Cardiac fibroblast (primary cell): ENCODE measurements at regions not wholly inside any gene's neighbourhood (a gene's known extent, or its start where the extent isn't known, plus 50 kb on each side); places are given as distances from the start of the nearest gene placed in this dataset.
"Not testable (repeated sequence)": the region's sequence is repeated elsewhere in the genome, so short reads cannot be mapped to it uniquely, and the experiment has no call there.

Source experiments
- DNase-seq, 2 donors: peaks; one replicate each; pipeline versions ENCODE4 v3.0.0 to v3.0.0-alpha.2; 2010; ENCODE audit warnings: low read depth in 2 of 2
- H3K4me3 ChIP-seq, 2 donors: replicated peaks in 1 of 2; 1 replicate in 1 of 2; 2 replicates in 1 of 2; pipeline ENCODE4 v1.5.1; 2011; ENCODE audit warnings: low read depth in 2 of 2, low read length in 2 of 2, mild to moderate bottlenecking in 2 of 2, moderate library complexity in 1 of 2
- TF ChIP-seq, protein P1 (sequence below): IDR thresholded peaks from one replicate; pipeline ENCODE4 v1.5.1; 2011; ENCODE audit warnings: low read depth, mild to moderate bottlenecking, low read length, inconsistent platforms

DNA sequence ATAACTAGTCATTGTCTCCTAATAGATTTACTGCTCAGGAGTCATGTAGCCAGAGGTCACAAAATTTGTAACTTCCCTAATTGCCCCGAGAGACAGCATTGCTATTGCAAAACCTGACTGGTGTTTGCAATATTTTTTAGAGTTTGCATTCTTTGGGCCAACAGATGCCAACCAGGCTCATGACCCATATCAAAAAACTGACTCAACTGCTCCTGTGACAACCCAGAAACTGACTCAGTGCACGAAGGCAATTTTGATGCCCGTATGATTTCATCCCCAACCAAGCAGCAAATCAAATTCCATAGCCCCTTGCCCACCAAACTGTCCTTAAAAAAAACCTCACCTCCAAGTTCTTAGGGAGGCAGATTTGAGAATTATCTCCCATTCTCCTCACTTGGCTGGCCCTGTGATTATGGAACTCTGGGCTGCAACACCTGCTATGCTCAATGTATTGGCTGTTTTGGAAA is 951.3 kb downstream of the TSN start:
- DNase-seq = no peak
- H3K4me3 ChIP-seq = no peak overlapping the region
- TF ChIP-seq, protein P1, sequence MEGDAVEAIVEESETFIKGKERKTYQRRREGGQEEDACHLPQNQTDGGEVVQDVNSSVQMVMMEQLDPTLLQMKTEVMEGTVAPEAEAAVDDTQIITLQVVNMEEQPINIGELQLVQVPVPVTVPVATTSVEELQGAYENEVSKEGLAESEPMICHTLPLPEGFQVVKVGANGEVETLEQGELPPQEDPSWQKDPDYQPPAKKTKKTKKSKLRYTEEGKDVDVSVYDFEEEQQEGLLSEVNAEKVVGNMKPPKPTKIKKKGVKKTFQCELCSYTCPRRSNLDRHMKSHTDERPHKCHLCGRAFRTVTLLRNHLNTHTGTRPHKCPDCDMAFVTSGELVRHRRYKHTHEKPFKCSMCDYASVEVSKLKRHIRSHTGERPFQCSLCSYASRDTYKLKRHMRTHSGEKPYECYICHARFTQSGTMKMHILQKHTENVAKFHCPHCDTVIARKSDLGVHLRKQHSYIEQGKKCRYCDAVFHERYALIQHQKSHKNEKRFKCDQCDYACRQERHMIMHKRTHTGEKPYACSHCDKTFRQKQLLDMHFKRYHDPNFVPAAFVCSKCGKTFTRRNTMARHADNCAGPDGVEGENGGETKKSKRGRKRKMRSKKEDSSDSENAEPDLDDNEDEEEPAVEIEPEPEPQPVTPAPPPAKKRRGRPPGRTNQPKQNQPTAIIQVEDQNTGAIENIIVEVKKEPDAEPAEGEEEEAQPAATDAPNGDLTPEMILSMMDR = no peak

DNA sequence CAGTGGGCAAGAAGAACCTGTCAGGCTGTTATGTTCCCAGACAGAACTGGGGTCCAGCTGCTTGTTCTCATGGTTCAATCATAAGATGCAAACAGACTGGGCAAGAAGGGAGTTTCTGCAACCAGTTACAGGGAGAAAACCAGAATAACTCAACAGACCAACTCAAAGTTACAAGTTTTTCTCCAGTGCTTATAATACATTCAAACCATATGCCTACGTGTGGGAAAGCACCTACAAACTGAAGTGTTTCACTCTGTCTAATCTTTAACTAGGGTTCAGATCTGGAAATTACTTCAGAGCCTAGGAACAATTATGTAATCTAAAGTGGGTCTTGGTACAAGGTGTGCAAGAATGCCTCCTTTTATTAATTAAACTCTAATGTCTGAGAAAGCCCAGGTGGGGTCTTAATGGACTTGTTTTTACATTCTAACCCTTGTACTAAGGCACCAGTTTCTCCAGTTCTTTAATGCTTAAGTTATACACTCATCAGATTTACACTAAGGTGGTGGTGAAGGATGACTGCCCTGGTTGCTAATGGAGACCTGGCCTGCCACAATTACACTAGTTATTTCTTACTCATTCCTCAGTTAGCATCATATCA is 951.9 kb downstream of the TSN start:
- DNase-seq = no peak
- no peak overlapping the region for H3K4me3 ChIP-seq

DNA sequence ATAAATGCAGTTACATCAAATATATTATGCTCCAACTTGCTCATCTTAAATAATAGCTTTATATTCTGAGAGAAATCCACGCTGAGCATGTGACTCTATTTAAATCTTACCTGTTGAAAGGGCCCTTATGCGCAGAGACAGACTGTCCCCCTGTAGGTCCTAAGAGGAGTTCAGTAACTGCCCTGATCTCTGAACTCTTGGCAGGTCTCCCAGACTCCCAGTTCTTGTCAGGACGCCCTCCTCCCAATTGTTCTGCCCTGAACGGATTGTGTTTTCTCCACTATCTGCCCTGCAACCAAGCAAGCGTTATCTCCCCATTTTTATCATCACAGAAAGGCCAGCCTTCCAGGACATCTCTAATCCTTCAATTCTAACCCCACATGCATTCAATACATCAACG is 954.6 kb downstream of the TSN start:
- DNase-seq = no peak
- TF ChIP-seq, protein P1 = no peak
- H3K4me3 ChIP-seq = no peak overlapping the region

More for the DNA sequence above, 951.9 kb downstream of the TSN start:
- TF ChIP-seq, protein P1 = no peak

DNA sequence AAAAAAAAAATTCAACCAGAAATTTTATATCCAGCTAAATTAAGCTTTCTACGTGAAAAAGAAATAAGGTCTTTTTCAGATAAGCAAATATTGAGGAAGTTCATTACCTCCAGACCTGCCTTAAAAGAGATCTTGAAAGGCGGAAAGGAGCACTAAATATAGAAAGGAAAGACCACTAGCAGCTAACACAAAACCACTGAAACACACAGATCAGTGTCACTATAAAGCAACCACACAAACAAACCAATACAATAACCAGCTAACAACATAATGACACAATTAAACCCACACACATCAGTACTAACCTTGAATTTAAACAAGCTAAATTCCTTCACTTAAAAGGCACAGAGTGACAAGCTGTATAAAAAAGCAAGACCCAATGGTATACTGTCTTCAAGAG is 958.3 kb downstream of the TSN start:
- no peak for DNase-seq
- TF ChIP-seq, protein P1 = no peak
- no peak overlapping the region for H3K4me3 ChIP-seq

DNA sequence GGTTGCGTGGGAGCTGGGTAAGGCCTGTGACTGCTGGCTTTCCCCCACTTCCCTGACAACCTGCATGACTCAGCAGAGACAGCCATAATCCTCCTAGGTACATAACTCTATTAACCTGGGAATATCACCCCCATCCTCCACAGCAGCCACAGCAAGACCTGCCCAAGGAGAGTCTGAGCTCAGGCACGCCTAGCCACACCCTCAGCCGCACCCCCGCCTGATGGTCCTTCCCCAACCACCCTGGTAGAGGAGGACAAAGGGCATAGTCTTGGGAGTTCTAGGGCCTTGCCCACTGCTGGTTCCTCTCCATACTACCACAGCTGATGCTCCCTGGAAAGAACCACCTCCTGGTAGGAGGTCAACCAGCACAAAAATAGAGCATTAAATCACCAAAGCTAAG is 965.4 kb downstream of the TSN start:
- not testable (repeated sequence) for DNase-seq, H3K4me3 ChIP-seq

DNA sequence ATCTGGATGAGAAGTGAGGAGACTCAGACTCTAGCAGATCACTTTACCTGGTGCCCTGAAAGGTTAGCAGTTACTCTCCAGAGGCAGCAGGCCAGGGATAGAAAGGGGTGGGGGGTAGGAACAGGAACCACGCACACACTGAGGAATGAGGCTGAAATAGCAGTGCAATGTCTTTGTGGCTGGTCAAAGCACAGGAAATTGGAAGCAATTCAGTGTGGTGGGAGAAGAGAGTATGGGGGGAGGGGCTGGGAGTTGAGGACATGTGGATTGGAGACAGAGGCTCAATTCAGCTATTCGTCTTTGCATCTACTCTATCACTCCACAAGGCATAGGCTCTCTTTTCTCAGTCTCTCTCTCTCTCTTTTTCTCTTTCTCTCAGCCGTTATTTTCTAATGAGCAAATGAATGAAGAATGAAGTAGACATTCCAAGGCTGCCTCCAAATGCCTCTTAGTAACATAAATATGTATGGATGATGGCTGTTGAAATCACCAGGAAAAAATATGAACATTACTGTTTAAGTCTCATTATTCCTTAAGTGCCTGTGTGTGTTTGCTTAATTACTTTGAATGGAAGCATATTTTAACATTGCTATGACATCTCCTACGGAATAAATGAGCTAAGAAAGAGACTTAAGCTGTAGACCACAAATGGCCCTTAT is 979.4 kb downstream of the TSN start:
- TF ChIP-seq, protein P1 = no peak
- DNase-seq = peak; percentile 48 to 61
- H3K4me3 ChIP-seq = no peak overlapping the region

DNA sequence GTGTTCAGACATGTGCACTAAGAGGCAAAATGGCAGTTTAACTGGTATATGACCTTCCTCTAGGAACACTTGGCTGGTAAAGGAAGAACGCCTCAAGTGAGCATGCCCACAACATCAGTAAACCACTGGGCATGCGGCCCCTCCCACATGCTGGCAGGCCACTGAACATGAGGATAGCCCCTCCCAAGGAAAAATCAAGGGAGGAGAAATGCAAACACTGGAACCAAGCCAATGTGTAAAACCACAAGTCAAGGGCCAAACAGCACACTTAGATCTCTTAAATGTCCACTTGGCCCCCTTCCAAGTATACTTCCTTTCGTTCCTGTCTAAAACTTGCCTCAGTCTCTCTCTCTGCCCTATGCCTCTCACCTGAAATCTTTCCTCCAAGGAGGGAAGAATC is 980.8 kb downstream of the TSN start:
- TF ChIP-seq, protein P1 = no peak
- peak; percentile 31 for DNase-seq
- H3K4me3 ChIP-seq = no peak overlapping the region
